MM.1S (cell line): ENCODE measurements at regions not wholly inside any gene's neighbourhood (a gene's known extent, or its start where the extent isn't known, plus 50 kb on each side); places are given as distances from the start of the nearest gene placed in this dataset.

Source experiments
- DNase-seq: peaks from one replicate; pipeline ENCODE4 v3.0.0-alpha.2; 2015
- H2AFZ ChIP-seq: fragments of 300-600 bp; sonication (generic); 2 replicates; pipeline ENCODE4 v1.6.0; 2016; ENCODE audit warnings: antibody characterized with exemption, low read length
- H3F3A ChIP-seq: fragments of 300-600 bp; sonication (generic); 2 replicates; pipeline ENCODE4 v1.6.1; 2016; ENCODE audit warnings: mild to moderate bottlenecking, antibody characterized with exemption, low read length, moderate library complexity, mixed read lengths; ENCODE audit not compliant: insufficient read depth
- H3K27ac ChIP-seq: fragments of 300-600 bp; sonication (generic); 2 replicates; pipeline ENCODE4 v1.5.1; 2016; ENCODE audit warnings: mild to moderate bottlenecking, low read length
- H3K27me3 ChIP-seq: fragments of 300-600 bp; sonication (generic); replicated peaks from 2 replicates; pipeline ENCODE4 v1.6.0; 2016; ENCODE audit warnings: low read length; ENCODE audit not compliant: insufficient read depth
- H3K36me3 ChIP-seq: fragments of 300-600 bp; sonication (generic); replicated peaks from 2 replicates; pipeline ENCODE4 v1.6.1; 2016; ENCODE audit warnings: mild to moderate bottlenecking, low read length, mixed read lengths; ENCODE audit not compliant: insufficient read depth
- H3K4me1 ChIP-seq: fragments of 300-600 bp; sonication (generic); 2 replicates; pipeline ENCODE4 v1.6.1; 2016; ENCODE audit warnings: low read length, mixed read lengths
- H3K4me2 ChIP-seq: fragments of 300-600 bp; sonication (generic); 2 replicates; pipeline ENCODE4 v1.6.0; 2016; ENCODE audit warnings: low read depth, low read length
- H3K4me3 ChIP-seq: fragments of 300-600 bp; sonication (generic); 2 replicates; pipeline ENCODE4 v1.5.1; 2016; ENCODE audit warnings: low read length, mixed read lengths
- H3K79me2 ChIP-seq: fragments of 300-600 bp; sonication (generic); 2 replicates; pipeline ENCODE4 v1.6.1; 2016; ENCODE audit warnings: mixed run types, low read length, mixed read lengths
- H3K9ac ChIP-seq: fragments of 300-600 bp; sonication (generic); 2 replicates; pipeline ENCODE4 v1.6.1; 2016; ENCODE audit warnings: low read length, mixed read lengths
- H3K9me2 ChIP-seq: fragments of 300-600 bp; sonication (generic); replicated peaks from 2 replicates; pipeline ENCODE4 v1.6.1; 2016; ENCODE audit warnings: mild to moderate bottlenecking, low read length, mixed read lengths; ENCODE audit not compliant: insufficient read depth
- H3K9me3 ChIP-seq: fragments of 300-600 bp; sonication (generic); replicated peaks from 2 replicates; pipeline ENCODE4 v1.6.1; 2016; ENCODE audit warnings: mild to moderate bottlenecking, low read length, mixed read lengths; ENCODE audit not compliant: insufficient read depth
- H4K20me1 ChIP-seq: fragments of 300-600 bp; sonication (generic); 2 replicates; pipeline ENCODE4 v1.6.1; 2016; ENCODE audit warnings: mild to moderate bottlenecking, low read length, moderate library complexity, mixed read lengths; ENCODE audit not compliant: insufficient read depth
- CTCF ChIP-seq: fragments of 300-600 bp; sonication (generic); IDR thresholded peaks from 2 replicates; pipeline ENCODE4 v1.5.1; 2016; ENCODE audit warnings: antibody characterized with exemption, low read length, mixed read lengths
- EZH2 ChIP-seq: fragments of 300-600 bp; sonication (generic); optimal IDR thresholded peaks from 2 replicates; pipeline ENCODE3; 2017; ENCODE audit warnings: low read depth, mild to moderate bottlenecking, antibody characterized with exemption, low read length, mixed read lengths
- EZH2phosphoT487 ChIP-seq: fragments of 300-600 bp; sonication (generic); IDR thresholded peaks from 2 replicates; pipeline ENCODE4 v1.6.1; 2018; ENCODE audit warnings: antibody characterized with exemption, low read length

DNA sequence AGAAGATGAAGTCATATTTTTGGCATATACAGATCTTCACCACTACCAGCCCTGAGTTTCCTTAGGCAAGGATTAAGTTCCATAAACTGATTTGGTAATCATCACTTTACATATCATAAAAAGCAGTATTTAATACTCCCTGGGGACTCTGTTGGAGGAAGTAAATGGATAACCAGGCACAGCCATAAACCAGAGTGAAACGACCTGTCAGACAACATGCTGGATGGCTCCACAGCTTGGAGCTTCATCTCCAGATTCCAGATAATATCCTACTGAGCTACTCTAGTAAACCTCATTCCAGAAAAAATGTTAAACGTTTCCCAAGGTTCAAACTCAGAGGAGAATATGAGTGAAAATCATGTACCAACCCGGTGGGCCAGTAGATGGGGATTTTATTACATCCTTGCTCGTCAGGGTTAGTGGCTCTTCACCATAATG is 109.2 kb downstream of the BASP1 start:
- Histone ChIP-seq H3K9me2 (no peaks in the 10 kb centered on the region), H3K27me3 (no peaks in the 10 kb centered on the region), H3K36me3 (no peaks in the 10 kb centered on the region), H3F3A (no peaks in the 10 kb centered on the region), H3K9me3 (no peaks in the 10 kb centered on the region), H3K79me2 (no peaks in the 10 kb centered on the region), H3K4me1 (no peaks in the 10 kb centered on the region), H4K20me1 (no peaks in the 10 kb centered on the region), H2AFZ (no peak overlapping the region), H3K9ac (no peak overlapping the region), H3K4me3 (no peak overlapping the region), H3K4me2 (no peak overlapping the region), H3K27ac (no peak overlapping the region)
- TF ChIP-seq EZH2phosphoT487 (no peak), CTCF (no peak), EZH2 (no peak)
- DNase-seq = no peak

DNA sequence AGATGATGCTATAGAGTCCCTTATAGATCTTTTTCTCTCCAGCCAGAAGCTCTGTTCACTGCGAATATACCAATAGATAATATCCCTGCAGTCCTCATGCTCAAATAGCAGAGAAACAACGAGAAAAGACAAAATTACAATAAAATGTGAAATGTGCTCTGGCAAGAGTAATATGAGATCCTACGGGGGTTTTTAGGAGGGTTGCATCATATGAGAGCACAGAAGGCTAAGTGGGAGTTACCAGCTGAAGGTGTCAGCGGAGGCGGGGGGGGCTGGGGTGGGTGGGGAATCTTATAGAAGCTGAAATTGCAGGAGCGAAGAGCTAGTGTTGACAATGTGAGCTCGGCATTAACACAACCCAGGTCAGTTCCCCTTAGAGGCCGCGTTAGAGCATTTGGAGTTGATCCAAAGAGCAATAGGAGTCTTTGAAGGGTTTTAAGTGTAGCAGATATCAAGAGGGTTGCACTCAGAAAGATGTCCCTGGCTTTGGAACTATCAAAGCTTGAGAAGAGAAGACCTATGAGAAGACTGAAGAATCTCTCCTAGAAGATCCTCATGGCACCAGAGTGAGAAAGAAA is 109.7 kb downstream of the BASP1 start:
- no peak overlapping the region for H3K27ac ChIP-seq
- TF ChIP-seq EZH2 (no peak), EZH2phosphoT487 (no peak), CTCF (no peak)
- no peaks in the 10 kb centered on the region for H3F3A ChIP-seq

GRCh38 chr5:17329571-17329970 is 112.1 kb downstream of the BASP1 start:
- no peak overlapping the region for H3K9ac ChIP-seq
- no peaks in the 10 kb centered on the region for H3K36me3 ChIP-seq
- no peaks in the 10 kb centered on the region for H3K9me2 ChIP-seq
- no peak overlapping the region for H2AFZ ChIP-seq
- H3F3A ChIP-seq = no peaks in the 10 kb centered on the region
- H3K27ac ChIP-seq = no peak overlapping the region
- H3K9me3 ChIP-seq = no peaks in the 10 kb centered on the region
- H3K27me3 ChIP-seq = no peaks in the 10 kb centered on the region
- no peak overlapping the region for H3K4me2 ChIP-seq
- no peak overlapping the region for H3K4me3 ChIP-seq
- TF ChIP-seq EZH2 = no peak
- no peaks in the 10 kb centered on the region for H3K4me1 ChIP-seq
- H3K79me2 ChIP-seq = no peaks in the 10 kb centered on the region
- no peaks in the 10 kb centered on the region for H4K20me1 ChIP-seq
- no peak for DNase-seq

More for the DNA sequence above, 109.7 kb downstream of the BASP1 start:
- Histone ChIP-seq H3K36me3 (no peaks in the 10 kb centered on the region), H2AFZ (no peak overlapping the region), H3K4me3 (no peak overlapping the region), H3K4me1 (no peaks in the 10 kb centered on the region), H3K4me2 (no peak overlapping the region), H3K9me3 (no peaks in the 10 kb centered on the region), H3K79me2 (no peaks in the 10 kb centered on the region), H3K27me3 (no peaks in the 10 kb centered on the region), H4K20me1 (no peaks in the 10 kb centered on the region), H3K9me2 (no peaks in the 10 kb centered on the region), H3K9ac (no peak overlapping the region)
- no peak for DNase-seq

GRCh38 chr5:17330386-17330785 is 113.0 kb downstream of the BASP1 start:
- H3K4me2 ChIP-seq = no peak overlapping the region
- DNase-seq = no peak

More at GRCh38 chr5:17330386-17330785, 113.0 kb downstream of the BASP1 start:
- H3K9me2 ChIP-seq = no peaks in the 10 kb centered on the region
- no peaks in the 10 kb centered on the region for H3K4me1 ChIP-seq
- H2AFZ ChIP-seq = no peak overlapping the region
- no peaks in the 10 kb centered on the region for H3K79me2 ChIP-seq
- no peak overlapping the region for H3K9ac ChIP-seq
- H3K27ac ChIP-seq = no peak overlapping the region
- no peak for TF ChIP-seq CTCF
- no peak for TF ChIP-seq EZH2
- no peak for TF ChIP-seq EZH2phosphoT487
- no peaks in the 10 kb centered on the region for H3K36me3 ChIP-seq
- no peaks in the 10 kb centered on the region for H3K9me3 ChIP-seq
- H3K4me3 ChIP-seq = no peak overlapping the region
- no peaks in the 10 kb centered on the region for H3F3A ChIP-seq
- H3K27me3 ChIP-seq = no peaks in the 10 kb centered on the region
- H4K20me1 ChIP-seq = no peaks in the 10 kb centered on the region
